Chondrocyte (in vitro differentiated cells): ENCODE measurements at regions not wholly inside any gene's neighbourhood (a gene's known extent, or its start where the extent isn't known, plus 50 kb on each side); places are given as distances from the start of the nearest gene placed in this dataset.

Experiments
- DNase-seq: peaks from one replicate; pipeline ENCODE4 v3.0.0; 2021; ENCODE audit warnings: mixed read lengths, low spot score
- H3K27ac Mint-ChIP-seq: one replicate; pipeline ENCODE4 v1.8.0; 2021; ENCODE audit warnings: mild to moderate bottlenecking, moderate library complexity, mixed read lengths; ENCODE audit not compliant: unreplicated experiment
- H3K27me3 Mint-ChIP-seq: 2 replicates; pipeline ENCODE4 v1.8.0; 2021; ENCODE audit warnings: low read depth, mixed read lengths
- H3K36me3 Mint-ChIP-seq: 2 replicates; pipeline ENCODE4 v1.8.0; 2021; ENCODE audit warnings: low read depth, mixed read lengths
- H3K4me1 Mint-ChIP-seq: 2 replicates; pipeline ENCODE4 v1.8.0; 2021; ENCODE audit warnings: low read depth, mild to moderate bottlenecking, mixed read lengths
- H3K4me3 Mint-ChIP-seq: one replicate; pipeline ENCODE4 v1.8.0; 2021; ENCODE audit warnings: mild to moderate bottlenecking, moderate library complexity, mixed read lengths; ENCODE audit not compliant: unreplicated experiment
- H3K9me3 Mint-ChIP-seq: 2 replicates; pipeline ENCODE4 v1.8.0; 2021; ENCODE audit warnings: low read depth, mixed read lengths
- CTCF ChIP-seq: fragments of 200-600 bp; sonication (generic); IDR thresholded peaks from 2 replicates; pipeline ENCODE4 v1.5.0; 2021; ENCODE audit warnings: antibody characterized with exemption, mild to moderate bottlenecking, moderate library complexity

GRCh38 chr13:72041165-72041564, 174.2 kb upstream of the DACH1 start:
- Mint-ChIP-seq H3K27me3 (peaks cover 5% of the 10 kb centered on the region), H3K36me3 (peaks cover 2% of the 10 kb centered on the region), H3K27ac (no peak overlapping the region), H3K4me3 (no peak overlapping the region), H3K9me3 (peaks cover 11% of the 10 kb centered on the region), H3K4me1 (no peaks in the 10 kb centered on the region)
- no peak for DNase-seq
- TF ChIP-seq CTCF: no peak

- DNase-seq: no peak
- Mint-ChIP-seq H3K27ac (no peak overlapping the region), H3K27me3 (peaks cover 3% of the 10 kb centered on the region), H3K36me3 (peaks cover 2% of the 10 kb centered on the region), H3K9me3 (peaks cover 11% of the 10 kb centered on the region), H3K4me1 (no peaks in the 10 kb centered on the region), H3K4me3 (no peak overlapping the region)
- no peak for TF ChIP-seq CTCF
Observed at GRCh38 chr13:72039126-72039525, 172.1 kb upstream of the DACH1 start.

GRCh38 chr13:72029981-72030380, 163.0 kb upstream of the DACH1 start:
- Mint-ChIP-seq H3K36me3 (peaks cover 7% of the 10 kb centered on the region), H3K9me3 (peaks cover 26% of the 10 kb centered on the region)
- no peak for TF ChIP-seq CTCF

GRCh38 chr13:72025836-72026235, 158.8 kb upstream of the DACH1 start:
- Mint-ChIP-seq H3K4me3 (no peak overlapping the region), H3K36me3 (peaks cover 3% of the 10 kb centered on the region), H3K27me3 (no peaks in the 10 kb centered on the region), H3K27ac (no peak overlapping the region), H3K9me3 (peaks cover 15% of the 10 kb centered on the region), H3K4me1 (no peaks in the 10 kb centered on the region)
- no peak for DNase-seq
- TF ChIP-seq CTCF: no peak

More at GRCh38 chr13:72029981-72030380, 163.0 kb upstream of the DACH1 start:
- H3K4me3 Mint-ChIP-seq: no peak overlapping the region
- no peak for DNase-seq
- no peaks in the 10 kb centered on the region for H3K27me3 Mint-ChIP-seq
- H3K27ac Mint-ChIP-seq: no peak overlapping the region
- H3K4me1 Mint-ChIP-seq: no peaks in the 10 kb centered on the region

GRCh38 chr13:72023895-72024294, 156.9 kb upstream of the DACH1 start:
- no peak overlapping the region for H3K4me3 Mint-ChIP-seq
- DNase-seq: no peak

More at GRCh38 chr13:72023895-72024294, 156.9 kb upstream of the DACH1 start:
- no peaks in the 10 kb centered on the region for H3K4me1 Mint-ChIP-seq
- H3K27ac Mint-ChIP-seq: no peak overlapping the region
- H3K36me3 Mint-ChIP-seq: no peaks in the 10 kb centered on the region
- H3K27me3 Mint-ChIP-seq: no peaks in the 10 kb centered on the region
- TF ChIP-seq CTCF: no peak
- H3K9me3 Mint-ChIP-seq: peaks cover 3% of the 10 kb centered on the region
